ENCODE measurements at regions not wholly inside any gene's neighbourhood (a gene's known extent, or its start where the extent isn't known, plus 50 kb on each side); places are given as distances from the start of the nearest gene placed in this dataset.

GRCh38 chr10:94279835-94280709 lies 82.7 kb downstream of the NOC3L start:
- Histone ChIP-seq H3K9me3 (replicated peaks) (no peaks in the 10 kb centered on the region), H3K4me3 (no peak overlapping the region), H3K4me1 (peaks cover 4% of the 10 kb centered on the region), H3K27me3 (no peaks in the 10 kb centered on the region), H3K36me3 (no peaks in the 10 kb centered on the region), H3K27ac (no peak overlapping the region)
- DNase-seq, result peak; percentile 34 to 70

- Histone ChIP-seq H3K27ac (no peak overlapping the region), H3K36me3 (no peaks in the 10 kb centered on the region), H3K4me1 (peaks cover 3% of the 10 kb centered on the region; the same call in 1 of the 2 replicates), H3K27me3 (no peaks in the 10 kb centered on the region), H3K4me3 (no peak overlapping the region), H3K9me3 (replicated peaks) (no peaks in the 10 kb centered on the region)
- DNase-seq, result no peak
These were observed 81.1 kb downstream of the NOC3L start for GRCh38 chr10:94281654-94282053.

GRCh38 chr10:94282369-94282768 lies 80.4 kb downstream of the NOC3L start:
- DNase-seq, result no peak
- H3K27ac ChIP-seq, result no peak overlapping the region
- no peak overlapping the region for H3K4me3 ChIP-seq
- no peaks in the 10 kb centered on the region for H3K36me3 ChIP-seq
- no peaks in the 10 kb centered on the region for H3K27me3 ChIP-seq
- no peaks in the 10 kb centered on the region for H3K9me3 ChIP-seq (replicated peaks)
- peaks cover 10% of the 10 kb centered on the region for H3K4me1 ChIP-seq
